ENCODE measurements at regions not wholly inside any gene's neighbourhood (a gene's known extent, or its start where the extent isn't known, plus 50 kb on each side); places are given as distances from the start of the nearest gene placed in this dataset.

DNA sequence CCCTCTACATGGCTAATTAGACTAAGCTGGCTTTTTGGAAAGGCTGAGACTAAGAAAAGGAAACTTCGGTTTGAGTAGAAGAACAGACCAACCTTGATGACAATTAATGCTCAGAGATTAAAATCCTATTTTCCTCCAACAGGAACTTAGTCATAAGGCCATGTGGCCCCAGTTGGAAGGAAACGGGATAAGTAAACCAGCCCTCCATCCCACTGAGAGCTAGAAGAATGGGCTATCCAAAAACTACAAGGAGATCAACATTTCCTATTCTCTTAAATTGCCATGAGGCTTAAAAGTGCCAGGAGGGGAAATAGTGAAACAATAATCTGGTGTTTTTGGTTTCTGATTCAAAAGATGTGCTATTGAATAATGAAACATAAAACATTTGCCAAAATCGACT is 216.6 kb downstream of the PAX3 start:
- WGBS, 5 donors, result 49 to 69% (median 56%) methylated on average over 3 of the region's 3 CpGs
- intact Hi-C loops (cut with DNase I; ENCODE audit: low total_unique reads), result no loop called here
- H3K4me1 ChIP-seq, result no peaks in the 10 kb centered on the region

DNA sequence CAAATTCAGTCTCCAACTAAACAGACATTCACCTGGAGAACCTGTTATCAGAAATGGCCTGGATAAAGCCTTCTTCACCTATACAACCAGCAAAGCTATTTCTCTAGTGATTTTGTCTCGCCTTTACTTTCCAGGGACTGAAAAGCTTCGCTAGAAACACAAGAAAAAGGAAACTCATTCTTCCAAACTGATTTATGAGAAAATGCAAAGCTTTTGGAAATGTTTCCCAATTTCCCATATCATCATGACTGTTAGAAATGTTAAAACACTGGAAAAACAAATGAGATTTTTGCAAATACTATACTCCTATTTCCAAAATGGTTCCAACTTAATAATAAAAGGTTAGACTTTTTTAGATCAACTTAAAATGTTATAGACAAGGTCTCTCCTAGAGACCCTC is 218.7 kb downstream of the PAX3 start:
- H3K4me1 ChIP-seq, result no peaks in the 10 kb centered on the region
- 66 to 78% (median 70%) methylated on average over 2 of the region's 2 CpGs for WGBS, 5 donors
- no peaks in the 10 kb centered on the region for H3K36me3 ChIP-seq
- intact Hi-C loops (cut with DNase I; ENCODE audit: low total_unique reads), result no loop called here
- no peaks in the 10 kb centered on the region for H3K9me3 ChIP-seq
- no peak overlapping the region for H3K27ac ChIP-seq
- DNase-seq, result no peak
- no peak overlapping the region for H3K4me3 ChIP-seq
- H3K27me3 ChIP-seq (replicated peaks in 1 of 7), result peaks cover 0 to 3% (median 0%) of the 10 kb centered on the region in 7 donors
- no peak for TF ChIP-seq POLR2A (IDR thresholded peaks at IDR 0.05)
- TF ChIP-seq POLR2AphosphoS5 (IDR thresholded peaks at IDR 0.05), result no peak
- TF ChIP-seq, protein P1, sequence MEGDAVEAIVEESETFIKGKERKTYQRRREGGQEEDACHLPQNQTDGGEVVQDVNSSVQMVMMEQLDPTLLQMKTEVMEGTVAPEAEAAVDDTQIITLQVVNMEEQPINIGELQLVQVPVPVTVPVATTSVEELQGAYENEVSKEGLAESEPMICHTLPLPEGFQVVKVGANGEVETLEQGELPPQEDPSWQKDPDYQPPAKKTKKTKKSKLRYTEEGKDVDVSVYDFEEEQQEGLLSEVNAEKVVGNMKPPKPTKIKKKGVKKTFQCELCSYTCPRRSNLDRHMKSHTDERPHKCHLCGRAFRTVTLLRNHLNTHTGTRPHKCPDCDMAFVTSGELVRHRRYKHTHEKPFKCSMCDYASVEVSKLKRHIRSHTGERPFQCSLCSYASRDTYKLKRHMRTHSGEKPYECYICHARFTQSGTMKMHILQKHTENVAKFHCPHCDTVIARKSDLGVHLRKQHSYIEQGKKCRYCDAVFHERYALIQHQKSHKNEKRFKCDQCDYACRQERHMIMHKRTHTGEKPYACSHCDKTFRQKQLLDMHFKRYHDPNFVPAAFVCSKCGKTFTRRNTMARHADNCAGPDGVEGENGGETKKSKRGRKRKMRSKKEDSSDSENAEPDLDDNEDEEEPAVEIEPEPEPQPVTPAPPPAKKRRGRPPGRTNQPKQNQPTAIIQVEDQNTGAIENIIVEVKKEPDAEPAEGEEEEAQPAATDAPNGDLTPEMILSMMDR (IDR thresholded peaks at IDR 0.05 in 8 of 11, conservative IDR thresholded peaks at IDR 0.05 in 3 of 11), result no peak

More for the DNA sequence above, 216.6 kb downstream of the PAX3 start:
- TF ChIP-seq, protein P1 (IDR thresholded peaks at IDR 0.05 in 8 of 11, conservative IDR thresholded peaks at IDR 0.05 in 3 of 11), result no peak
- TF ChIP-seq POLR2A (IDR thresholded peaks at IDR 0.05), result no peak
- TF ChIP-seq POLR2AphosphoS5 (IDR thresholded peaks at IDR 0.05), result no peak
- no peak overlapping the region for H3K4me3 ChIP-seq
- no peaks in the 10 kb centered on the region for H3K36me3 ChIP-seq
- no peak for DNase-seq
- H3K9me3 ChIP-seq, result peaks cover 0 to 6% (median 0%) of the 10 kb centered on the region in 8 donors
- peaks cover 0 to 3% (median 0%) of the 10 kb centered on the region in 7 donors for H3K27me3 ChIP-seq (replicated peaks in 1 of 7)
- H3K27ac ChIP-seq, result no peak overlapping the region

DNA sequence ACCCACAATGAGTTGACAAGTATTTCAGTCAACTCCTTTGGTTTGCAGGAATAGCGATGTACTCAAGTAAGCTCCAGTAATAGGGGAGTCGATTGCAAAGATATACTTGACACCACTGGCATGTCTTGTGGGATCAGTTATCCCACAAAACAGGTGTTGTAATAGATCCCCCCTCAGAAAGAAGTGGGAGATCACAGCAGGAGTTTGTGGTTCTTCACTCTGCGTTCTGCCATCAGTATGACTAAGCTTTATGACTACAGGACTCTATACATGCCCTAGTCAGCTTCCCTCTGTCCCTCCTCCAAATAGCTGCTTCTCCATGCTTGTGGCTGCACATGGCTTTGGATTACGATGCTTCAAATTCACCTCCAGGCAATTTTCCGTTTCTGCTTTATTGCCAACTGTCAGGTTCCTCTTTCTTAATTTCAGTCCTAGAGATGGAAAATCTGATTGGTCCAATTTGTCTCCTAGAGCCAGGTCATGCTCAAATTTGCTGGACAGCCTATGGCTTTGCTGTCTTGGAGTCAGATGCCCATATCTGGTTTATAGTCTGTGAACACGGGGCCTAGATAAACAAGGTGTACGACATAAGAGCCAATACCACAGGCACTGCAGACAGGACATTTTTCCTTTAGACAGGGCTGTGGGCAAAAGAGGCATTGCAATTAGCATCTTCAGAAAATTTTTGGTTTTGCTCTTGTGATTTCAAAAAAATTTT is 221.7 kb downstream of the PAX3 start:
- 70 to 79% (median 73%) methylated on average over 7 of the region's 7 CpGs for WGBS, 5 donors
- no peak overlapping the region for H3K4me3 ChIP-seq
- DNase-seq, result no peak
- no peaks in the 10 kb centered on the region for H3K36me3 ChIP-seq
- no peaks in the 10 kb centered on the region for H3K4me1 ChIP-seq
- TF ChIP-seq POLR2A (IDR thresholded peaks at IDR 0.05), result no peak
- H3K27ac ChIP-seq, result no peak overlapping the region
- peaks cover 0 to 9% (median 0%) of the 10 kb centered on the region in 7 donors for H3K27me3 ChIP-seq (replicated peaks in 1 of 7)
- intact Hi-C loops (cut with DNase I; ENCODE audit: low total_unique reads), result no loop called here
- H3K9me3 ChIP-seq, result no peaks in the 10 kb centered on the region

DNA sequence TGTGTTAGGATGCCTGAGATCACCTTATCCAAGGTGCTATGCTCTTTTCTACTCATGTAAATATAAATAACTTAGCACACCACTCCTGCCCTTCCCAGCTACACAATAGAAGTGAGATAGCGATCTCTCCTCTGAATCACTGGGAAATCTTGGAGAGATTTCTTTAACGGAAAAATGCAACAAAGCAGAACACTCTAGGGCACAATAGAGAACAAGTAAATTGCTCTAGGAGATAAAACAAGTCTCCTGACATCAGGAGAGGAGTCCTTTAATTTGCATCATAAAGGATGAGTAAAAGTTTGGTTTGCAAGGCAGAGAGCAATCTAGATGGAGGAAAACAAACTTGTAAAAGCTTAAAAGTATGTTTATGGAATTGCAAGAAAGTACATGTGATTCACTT is 224.1 kb downstream of the PAX3 start:
- Histone ChIP-seq H3K27me3 (replicated peaks in 1 of 7) (peaks cover 0 to 15% (median 0%) of the 10 kb centered on the region in 7 donors), H3K4me1 (no peaks in the 10 kb centered on the region), H3K4me3 (no peak overlapping the region), H3K36me3 (no peaks in the 10 kb centered on the region), H3K9me3 (no peaks in the 10 kb centered on the region), H3K27ac (no peak overlapping the region)
- no peak for DNase-seq
- no peak for TF ChIP-seq POLR2AphosphoS5 (IDR thresholded peaks at IDR 0.05)
- no peak for TF ChIP-seq POLR2A (IDR thresholded peaks at IDR 0.05)
- TF ChIP-seq, protein P1 (IDR thresholded peaks at IDR 0.05 in 8 of 11, conservative IDR thresholded peaks at IDR 0.05 in 3 of 11), result no peak
- WGBS, 5 donors, result 19 to 29% (median 25%) methylated on average over 2 of the region's 2 CpGs
- intact Hi-C loops (cut with DNase I; ENCODE audit: low total_unique reads), result no loop called here
